K562 (cell line): ENCODE measurements at regions not wholly inside any gene's neighbourhood (a gene's known extent, or its start where the extent isn't known, plus 50 kb on each side); places are given as distances from the start of the nearest gene placed in this dataset.
A peak's percentile ranks its signal among the peaks of the same experiment; 100 is the strongest.

Source experiments
- MEF2A ChIP-seq: IDR thresholded peaks from 2 replicates; pipeline ENCODE4 v1.6.1; 2011; ENCODE audit warnings: low read depth, mild to moderate bottlenecking, low read length, moderate library complexity; ENCODE audit not compliant: control insufficient read depth
- MTA3 ChIP-seq: fragments of 450-650 bp; formaldehyde crosslinking; IDR thresholded peaks from 2 replicates; pipeline ENCODE4 v1.6.1; 2017; ENCODE audit warnings: mild to moderate bottlenecking, borderline replicate concordance
- PBX2 ChIP-seq, 2 experiments: IDR thresholded peaks in 1 of 2; conservative IDR thresholded peaks in 1 of 2; 2 replicates each; pipeline ENCODE4 v1.6.1; 2016; ENCODE audit warnings: low read depth in 2 of 2, mild to moderate bottlenecking in 1 of 2, missing compliant biosample characterization in 1 of 2, missing genetic modification characterization in 1 of 2, moderate library complexity in 1 of 2
- RBFOX2 ChIP-seq: fragments of 200-400 bp; formaldehyde crosslinking; IDR thresholded peaks from 2 replicates; pipeline ENCODE4 v1.6.1; 2017; ENCODE audit warnings: low read depth, mild to moderate bottlenecking, low read length, moderate library complexity
- SMARCA4 ChIP-seq: fragments of 450-650 bp; IDR thresholded peaks from 2 replicates; pipeline ENCODE4 v1.6.1; 2016
- TCF7L2 ChIP-seq: fragments of 150-350 bp; IDR thresholded peaks from 2 replicates; pipeline ENCODE4 v1.6.1; 2016; ENCODE audit warnings: low read depth, mild to moderate bottlenecking, low read length, moderate library complexity
- TSC22D4 ChIP-seq: fragments of 450-650 bp; IDR thresholded peaks from 2 replicates; pipeline ENCODE4 v1.6.1; 2016; ENCODE audit warnings: missing genetic modification characterization, missing biosample characterization, control low read depth
- ZBTB12 ChIP-seq: fragments of 250-450 bp; sonication (Bioruptor Pico); IDR thresholded peaks from 2 replicates; pipeline ENCODE4 v1.4.0; 2020
- ZKSCAN1 ChIP-seq: fragments of 150-350 bp; IDR thresholded peaks from 2 replicates; pipeline ENCODE4 v1.6.1; 2016; ENCODE audit warnings: low read depth, low read length
- ZNF407 ChIP-seq: fragments of 450-650 bp; IDR thresholded peaks from 2 replicates; pipeline ENCODE4 v1.6.1; 2016; ENCODE audit warnings: low read depth
- ZNF699 ChIP-seq: fragments of 250-450 bp; sonication (Bioruptor Pico); IDR thresholded peaks from 2 replicates; pipeline ENCODE4 v1.8.0; 2021; ENCODE audit warnings: mild to moderate bottlenecking, moderate library complexity; ENCODE audit not compliant: insufficient replicate concordance
- TF ChIP-seq, protein P1 (sequence below): sonication (generic); formaldehyde crosslinking; IDR thresholded peaks from 2 replicates; pipeline ENCODE4 v1.8.1; 2023; ENCODE audit warnings: mild to moderate bottlenecking, missing genetic modification reagents
- TF ChIP-seq, protein P2 (sequence below): sonication (generic); formaldehyde crosslinking; IDR thresholded peaks from 2 replicates; pipeline ENCODE4 v1.8.0; 2023; ENCODE audit warnings: mild to moderate bottlenecking, missing genetic modification reagents

GRCh38 chr3:153032891-153033290 is 129.1 kb upstream of the RAP2B start (continued):
- TF ChIP-seq MEF2A (peak; percentile 98), TCF7L2 (no peak), ZKSCAN1 (no peak), RBFOX2 (no peak), MTA3 (no peak), PBX2 (CRISPR knock-in tag; IDR thresholded peaks at IDR 0.05; ENCODE audit: low read depth) (no peak), PBX2 (tag; conservative IDR thresholded peaks at IDR 0.05; ENCODE audit: low read depth) (no peak), ZBTB12 (CRISPR knock-in tag) (no peak), SMARCA4 (peak; percentile 79), ZNF699 (CRISPR knock-in tag) (no peak), ZNF407 (no peak), TSC22D4 (tag) (no peak)
- TF ChIP-seq, protein P1, sequence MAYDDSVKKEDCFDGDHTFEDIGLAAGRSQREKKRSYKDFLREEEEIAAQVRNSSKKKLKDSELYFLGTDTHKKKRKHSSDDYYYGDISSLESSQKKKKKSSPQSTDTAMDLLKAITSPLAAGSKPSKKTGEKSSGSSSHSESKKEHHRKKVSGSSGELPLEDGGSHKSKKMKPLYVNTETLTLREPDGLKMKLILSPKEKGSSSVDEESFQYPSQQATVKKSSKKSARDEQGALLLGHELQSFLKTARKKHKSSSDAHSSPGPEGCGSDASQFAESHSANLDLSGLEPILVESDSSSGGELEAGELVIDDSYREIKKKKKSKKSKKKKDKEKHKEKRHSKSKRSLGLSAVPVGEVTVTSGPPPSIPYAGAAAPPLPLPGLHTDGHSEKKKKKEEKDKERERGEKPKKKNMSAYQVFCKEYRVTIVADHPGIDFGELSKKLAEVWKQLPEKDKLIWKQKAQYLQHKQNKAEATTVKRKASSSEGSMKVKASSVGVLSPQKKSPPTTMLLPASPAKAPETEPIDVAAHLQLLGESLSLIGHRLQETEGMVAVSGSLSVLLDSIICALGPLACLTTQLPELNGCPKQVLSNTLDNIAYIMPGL (CRISPR knock-in tag) = no peak
- TF ChIP-seq, protein P2, sequence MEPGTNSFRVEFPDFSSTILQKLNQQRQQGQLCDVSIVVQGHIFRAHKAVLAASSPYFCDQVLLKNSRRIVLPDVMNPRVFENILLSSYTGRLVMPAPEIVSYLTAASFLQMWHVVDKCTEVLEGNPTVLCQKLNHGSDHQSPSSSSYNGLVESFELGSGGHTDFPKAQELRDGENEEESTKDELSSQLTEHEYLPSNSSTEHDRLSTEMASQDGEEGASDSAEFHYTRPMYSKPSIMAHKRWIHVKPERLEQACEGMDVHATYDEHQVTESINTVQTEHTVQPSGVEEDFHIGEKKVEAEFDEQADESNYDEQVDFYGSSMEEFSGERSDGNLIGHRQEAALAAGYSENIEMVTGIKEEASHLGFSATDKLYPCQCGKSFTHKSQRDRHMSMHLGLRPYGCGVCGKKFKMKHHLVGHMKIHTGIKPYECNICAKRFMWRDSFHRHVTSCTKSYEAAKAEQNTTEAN (CRISPR knock-in tag) = no peak
